Type B pancreatic cell (in vitro differentiated cells): ENCODE measurements at regions not wholly inside any gene's neighbourhood (a gene's known extent, or its start where the extent isn't known, plus 50 kb on each side); places are given as distances from the start of the nearest gene placed in this dataset.

Experiments
- DNase-seq: peaks from one replicate; pipeline ENCODE4 v3.0.0; 2021; ENCODE audit warnings: mixed read lengths; ENCODE audit not compliant: unreplicated experiment; ENCODE audit errors: extremely low spot score
- H3K27ac Mint-ChIP-seq: 2 replicates; pipeline ENCODE4 v1.8.0; 2021; ENCODE audit warnings: mild to moderate bottlenecking, mixed read lengths
- H3K27me3 Mint-ChIP-seq: 2 replicates; pipeline ENCODE4 v1.8.0; 2021; ENCODE audit warnings: mixed read lengths
- H3K36me3 Mint-ChIP-seq: 2 replicates; pipeline ENCODE4 v1.8.0; 2021; ENCODE audit warnings: mixed read lengths
- H3K4me1 Mint-ChIP-seq: one replicate; pipeline ENCODE4 v1.8.0; 2021; ENCODE audit warnings: mixed read lengths; ENCODE audit not compliant: unreplicated experiment
- H3K4me3 Mint-ChIP-seq: 2 replicates; pipeline ENCODE4 v1.8.0; 2021; ENCODE audit warnings: mild to moderate bottlenecking, mixed read lengths
- H3K9me3 Mint-ChIP-seq: 2 replicates; pipeline ENCODE4 v1.8.0; 2021; ENCODE audit warnings: mixed read lengths
- CTCF ChIP-seq: fragments of 200-600 bp; sonication (generic); conservative IDR thresholded peaks from 2 replicates; pipeline ENCODE4 v1.5.0; 2021; ENCODE audit warnings: antibody characterized with exemption, mild to moderate bottlenecking

- no peak for DNase-seq
- Mint-ChIP-seq H3K9me3 (peaks cover 4% of the 10 kb centered on the region), H3K27ac (no peak overlapping the region), H3K36me3 (no peaks in the 10 kb centered on the region), H3K4me1 (no peaks in the 10 kb centered on the region), H3K27me3 (no peaks in the 10 kb centered on the region), H3K4me3 (no peak overlapping the region)
- TF ChIP-seq CTCF = peak; percentile 65
Observed at GRCh38 chr16:35431829-35432663, 1972.6 kb downstream of the TP53TG3F start.

- no peaks in the 10 kb centered on the region for H3K36me3 Mint-ChIP-seq
- TF ChIP-seq CTCF = no peak
- no peaks in the 10 kb centered on the region for H3K27me3 Mint-ChIP-seq
- H3K9me3 Mint-ChIP-seq = peaks cover 7% of the 10 kb centered on the region
- no peak for DNase-seq
- H3K4me3 Mint-ChIP-seq = no peak overlapping the region
- H3K4me1 Mint-ChIP-seq = no peaks in the 10 kb centered on the region
- H3K27ac Mint-ChIP-seq = no peak overlapping the region
Observed at GRCh38 chr16:35440875-35441274, 1981.5 kb downstream of the TP53TG3F start.

GRCh38 chr16:35447010-35447558, 1987.7 kb downstream of the TP53TG3F start:
- Mint-ChIP-seq H3K4me3 (no peak overlapping the region), H3K27me3 (no peaks in the 10 kb centered on the region), H3K4me1 (no peaks in the 10 kb centered on the region), H3K27ac (no peak overlapping the region), H3K36me3 (no peaks in the 10 kb centered on the region), H3K9me3 (peaks cover 22% of the 10 kb centered on the region)
- no peak for TF ChIP-seq CTCF
- no peak for DNase-seq

- peaks cover 15% of the 10 kb centered on the region for H3K9me3 Mint-ChIP-seq
- H3K36me3 Mint-ChIP-seq = no peaks in the 10 kb centered on the region
- no peaks in the 10 kb centered on the region for H3K4me1 Mint-ChIP-seq
- TF ChIP-seq CTCF = no peak
- H3K27ac Mint-ChIP-seq = no peak overlapping the region
- no peaks in the 10 kb centered on the region for H3K27me3 Mint-ChIP-seq
- DNase-seq = no peak
- H3K4me3 Mint-ChIP-seq = no peak overlapping the region
Observed at GRCh38 chr16:35449663-35450062, 1990.3 kb downstream of the TP53TG3F start.

- no peak for DNase-seq
- no peaks in the 10 kb centered on the region for H3K4me1 Mint-ChIP-seq
- H3K9me3 Mint-ChIP-seq = peaks cover 15% of the 10 kb centered on the region
- H3K36me3 Mint-ChIP-seq = no peaks in the 10 kb centered on the region
- no peak overlapping the region for H3K27ac Mint-ChIP-seq
- TF ChIP-seq CTCF = no peak
- no peak overlapping the region for H3K4me3 Mint-ChIP-seq
- no peaks in the 10 kb centered on the region for H3K27me3 Mint-ChIP-seq
Observed at GRCh38 chr16:35450648-35451047, 1991.2 kb downstream of the TP53TG3F start.
